HG03432 (cell line): ENCODE measurements at regions not wholly inside any gene's neighbourhood (a gene's known extent, or its start where the extent isn't known, plus 50 kb on each side); places are given as distances from the start of the nearest gene placed in this dataset.

Experiments used
- ATAC-seq: cut with Tn5 transposase; IDR thresholded peaks from one replicate; pipeline ENCODE4 v1.9.1; 2021; ENCODE audit warnings: mild to moderate bottlenecking, moderate library complexity; ENCODE audit not compliant: unreplicated experiment

DNA sequence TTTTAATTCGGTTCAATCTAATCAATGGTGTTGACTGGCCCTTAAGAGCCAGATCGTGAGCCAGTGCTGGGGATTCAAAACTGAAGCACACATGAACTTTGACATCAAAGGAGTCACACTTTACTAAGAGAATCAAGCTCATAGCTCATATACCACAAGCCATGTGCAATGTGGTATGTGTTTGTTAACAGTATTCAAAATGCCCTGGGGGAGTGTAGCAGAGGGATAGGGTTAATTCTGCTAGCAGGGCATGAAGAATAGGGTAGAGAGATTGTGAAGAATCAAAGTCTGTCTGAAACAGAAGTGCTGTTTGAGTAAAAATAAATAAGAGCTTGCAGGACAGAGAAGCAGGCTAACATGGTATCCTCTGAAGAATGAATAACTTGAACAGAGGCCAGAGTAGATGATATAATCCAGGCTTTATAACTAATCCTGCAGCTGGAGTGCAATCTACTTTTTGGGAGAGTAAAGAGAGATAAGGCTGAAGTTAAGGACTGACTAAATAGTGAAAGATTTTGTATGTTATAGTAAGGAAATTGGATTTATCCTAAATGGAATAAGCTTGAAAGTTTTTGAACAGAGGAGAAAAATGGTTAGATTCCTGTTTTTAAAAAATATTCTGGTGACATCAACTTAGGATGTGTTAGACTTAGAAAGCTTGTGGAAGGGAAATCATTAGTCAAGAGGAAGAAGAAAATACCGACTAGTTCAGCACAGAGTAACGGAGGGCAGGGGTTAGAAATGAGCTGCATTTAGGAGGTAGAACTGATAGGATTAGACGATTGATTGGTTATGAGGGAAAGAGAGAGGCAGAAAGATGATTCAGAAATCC, 292.0 kb downstream of the NFKBIZ start:
- no peak for ATAC-seq

GRCh38 chr3:102141928-102142239, 292.6 kb downstream of the NFKBIZ start:
- no peak for ATAC-seq

DNA sequence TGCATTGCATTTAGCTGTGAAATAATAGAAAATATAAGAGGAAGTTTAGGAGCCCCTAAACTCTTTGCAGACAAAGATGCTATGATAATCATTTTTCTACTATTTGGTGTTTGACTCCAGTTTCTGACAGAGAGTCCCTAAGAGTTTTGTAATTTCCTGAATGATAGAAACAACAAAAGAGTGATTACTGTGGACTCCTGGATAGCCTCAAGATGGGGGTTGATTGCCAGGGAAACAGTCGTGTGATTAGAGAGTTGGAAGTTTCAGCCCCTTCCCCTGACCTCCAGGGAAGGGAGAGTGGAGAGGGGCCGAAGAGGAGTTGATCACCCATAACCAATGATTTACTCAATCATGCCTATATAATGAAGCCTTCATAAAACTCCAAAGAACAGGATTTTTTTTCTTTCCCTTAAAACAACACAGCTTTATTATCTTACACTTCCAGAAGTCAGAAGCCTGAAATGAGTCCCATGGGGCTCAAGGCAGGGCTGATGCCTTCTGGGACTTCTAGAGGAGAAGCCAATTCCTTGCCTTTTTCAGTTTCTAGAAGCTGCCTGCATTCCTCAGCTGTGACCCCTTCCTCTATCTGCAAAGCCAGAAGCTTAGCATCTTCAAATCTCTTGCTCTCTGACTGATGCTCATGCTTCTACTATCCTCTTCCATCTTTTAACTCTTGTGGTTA, 292.3 kb upstream of the ZPLD1 start:
- no peak for ATAC-seq

GRCh38 chr3:102143536-102143935, 291.3 kb upstream of the ZPLD1 start:
- no peak for ATAC-seq

- no peak for ATAC-seq
Observed at GRCh38 chr3:102144063-102144462, 290.8 kb upstream of the ZPLD1 start.

- ATAC-seq, result no peak
Observed at GRCh38 chr3:102148598-102149337, 286.0 kb upstream of the ZPLD1 start.

DNA sequence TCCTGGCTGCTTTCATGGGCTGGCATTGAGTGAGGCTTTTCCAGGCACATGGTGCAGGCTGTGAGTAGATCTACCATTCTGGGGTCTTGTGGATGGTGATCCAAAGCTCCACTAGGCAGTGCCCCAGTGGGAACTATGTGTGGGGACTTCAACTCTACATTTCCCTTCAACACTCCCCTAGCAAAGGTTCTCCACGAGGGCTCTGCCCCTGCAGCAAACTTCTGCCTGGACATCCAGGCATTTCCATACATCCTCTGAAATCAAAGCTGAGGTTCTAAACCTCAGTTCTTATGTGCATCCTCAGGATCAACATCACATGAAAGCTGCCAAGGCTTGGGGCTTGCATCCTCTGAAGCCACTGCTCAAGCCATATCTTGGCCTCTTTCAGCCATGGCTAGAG, 282.9 kb upstream of the ZPLD1 start:
- no peak for ATAC-seq

- ATAC-seq, result no peak
Observed at GRCh38 chr3:102156426-102156825, 278.4 kb upstream of the ZPLD1 start.

- ATAC-seq, result no peak
Observed at GRCh38 chr3:102158080-102158740, 276.6 kb upstream of the ZPLD1 start.

DNA sequence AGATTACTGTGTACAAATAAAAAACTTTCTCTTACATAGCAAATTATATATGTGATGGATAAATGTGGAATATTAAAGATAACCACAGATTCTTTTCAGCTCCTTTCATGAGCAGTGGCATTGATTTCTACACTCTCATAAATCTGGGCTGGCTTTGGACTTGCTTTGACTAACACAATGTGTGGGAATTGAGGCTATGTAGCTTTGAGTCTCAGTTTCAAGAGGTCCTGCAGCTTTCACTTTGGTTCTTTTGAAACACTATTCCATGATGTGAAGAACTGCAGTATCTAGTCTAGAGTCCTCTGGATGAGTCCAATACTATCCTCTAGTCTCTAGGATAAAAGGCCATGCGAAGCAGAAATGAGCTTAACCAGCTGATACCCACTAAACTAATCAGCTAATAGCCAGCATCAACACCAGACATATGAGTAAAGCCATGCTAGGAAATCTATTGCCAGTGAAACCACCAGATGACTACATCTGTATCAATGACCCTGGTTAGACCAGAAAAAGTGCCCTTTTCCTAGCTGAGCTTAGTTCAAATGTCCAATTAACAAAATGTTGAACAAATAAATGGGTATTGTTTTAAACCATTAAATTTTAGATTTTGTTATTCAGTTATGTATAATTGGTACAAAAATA, 274.9 kb upstream of the ZPLD1 start:
- ATAC-seq, result peak; percentile 58

DNA sequence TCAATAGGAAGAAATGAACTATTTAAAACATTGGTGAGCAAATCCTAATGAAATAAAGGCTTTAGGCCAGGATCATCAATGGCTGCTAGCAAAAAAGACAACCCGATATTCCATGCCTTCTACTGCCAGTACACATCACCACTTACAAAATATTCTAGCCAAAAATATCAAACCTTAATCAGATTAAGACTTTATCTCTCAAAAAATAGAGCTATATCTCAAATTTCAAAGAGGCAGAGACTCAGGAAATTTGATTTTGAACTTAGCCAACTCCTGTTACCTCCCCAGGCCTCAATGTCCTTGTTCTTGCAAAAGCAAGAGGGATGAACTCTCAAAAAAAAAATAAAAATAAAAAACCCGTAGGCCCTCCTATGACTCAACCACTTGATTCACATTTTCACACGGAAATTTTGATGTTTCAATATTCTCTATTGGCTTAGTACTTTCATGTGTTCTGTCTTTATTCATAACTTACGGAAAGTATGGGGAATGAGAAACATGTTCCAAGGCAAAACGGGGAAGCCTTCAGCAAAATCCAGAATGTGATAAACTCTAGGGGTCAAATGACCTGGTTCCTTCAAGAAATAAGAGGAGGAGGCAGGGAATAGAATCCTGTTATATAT, 273.3 kb upstream of the ZPLD1 start:
- ATAC-seq, result no peak

- ATAC-seq, result no peak
Observed at GRCh38 chr3:102162251-102162650, 272.6 kb upstream of the ZPLD1 start.

GRCh38 chr3:102163039-102163817, 271.6 kb upstream of the ZPLD1 start:
- no peak for ATAC-seq

- ATAC-seq, result no peak
Observed at GRCh38 chr3:102163818-102164154, 271.0 kb upstream of the ZPLD1 start.

DNA sequence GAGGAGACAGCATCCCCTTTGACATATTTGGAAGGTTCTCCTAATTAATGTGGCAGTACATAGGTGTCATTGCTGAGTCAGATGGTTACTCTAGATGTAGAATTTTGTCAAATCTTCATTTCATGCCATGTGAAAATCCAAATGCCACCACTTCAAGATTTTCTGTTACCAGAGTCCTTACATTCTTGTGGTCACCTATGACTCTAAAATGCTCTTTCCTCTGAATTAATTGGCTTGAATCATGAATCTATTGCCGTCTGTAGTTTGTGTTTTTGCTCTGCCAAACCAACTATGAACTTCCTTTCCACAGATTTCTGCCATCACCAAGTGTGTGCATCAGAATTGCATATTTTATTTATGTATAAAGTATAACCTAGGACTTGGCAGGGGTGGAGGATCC, 269.4 kb upstream of the ZPLD1 start:
- no peak for ATAC-seq

GRCh38 chr3:102169915-102170479, 264.8 kb upstream of the ZPLD1 start:
- no peak for ATAC-seq

- ATAC-seq, result no peak
Observed at GRCh38 chr3:102170545-102170944, 264.3 kb upstream of the ZPLD1 start.

GRCh38 chr3:102174312-102174712, 260.5 kb upstream of the ZPLD1 start:
- ATAC-seq, result no peak

GRCh38 chr3:102174832-102175374, 259.9 kb upstream of the ZPLD1 start:
- ATAC-seq, result no peak
